ENCODE measurements at regions not wholly inside any gene's neighbourhood (a gene's known extent, or its start where the extent isn't known, plus 50 kb on each side); places are given as distances from the start of the nearest gene placed in this dataset.

GRCh38 chr3:111352585-111352984, 189.4 kb upstream of the CD96 start:
- DNase-seq (ENCODE audit: low spot score), result no peak

GRCh38 chr3:111359261-111360030, 182.6 kb upstream of the CD96 start:
- no peak for DNase-seq (ENCODE audit: low spot score)

GRCh38 chr3:111362381-111363009, 179.5 kb upstream of the CD96 start:
- DNase-seq (ENCODE audit: low spot score), result no peak

GRCh38 chr3:111366515-111366914, 175.5 kb upstream of the CD96 start:
- no peak for DNase-seq (ENCODE audit: low spot score)

GRCh38 chr3:111368056-111368455, 173.9 kb upstream of the CD96 start:
- no peak for DNase-seq (ENCODE audit: low spot score)

GRCh38 chr3:111369958-111370357, 172.0 kb upstream of the CD96 start:
- no peak for DNase-seq (ENCODE audit: low spot score)

- DNase-seq (ENCODE audit: low spot score), result no peak
Measured at GRCh38 chr3:111373239-111373638, 168.8 kb upstream of the CD96 start.

GRCh38 chr3:111373861-111374260, 168.1 kb upstream of the CD96 start:
- DNase-seq (ENCODE audit: low spot score), result no peak

GRCh38 chr3:111385971-111386495, 156.0 kb upstream of the CD96 start:
- DNase-seq (ENCODE audit: low spot score), result no peak

- no peak for DNase-seq (ENCODE audit: low spot score)
Measured at GRCh38 chr3:111392894-111393398, 149.1 kb upstream of the CD96 start.

GRCh38 chr3:111412656-111413055, 129.3 kb upstream of the CD96 start:
- no peak for DNase-seq (ENCODE audit: low spot score)

GRCh38 chr3:111414531-111414930, 127.5 kb upstream of the CD96 start:
- DNase-seq (ENCODE audit: low spot score), result no peak

GRCh38 chr3:111415018-111415417, 127.0 kb upstream of the CD96 start:
- DNase-seq (ENCODE audit: low spot score), result no peak

GRCh38 chr3:111418391-111418790, 123.6 kb upstream of the CD96 start:
- DNase-seq (ENCODE audit: low spot score), result no peak

- no peak for DNase-seq (ENCODE audit: low spot score)
Measured at GRCh38 chr3:111428301-111428700, 113.7 kb upstream of the CD96 start.

- DNase-seq (ENCODE audit: low spot score), result no peak
Measured at GRCh38 chr3:111434941-111435622, 106.9 kb upstream of the CD96 start.

- DNase-seq (ENCODE audit: low spot score), result no peak
Measured at GRCh38 chr3:111438283-111438682, 103.7 kb upstream of the CD96 start.

- DNase-seq (ENCODE audit: low spot score), result no peak
Measured at GRCh38 chr3:111454551-111454950, 87.4 kb upstream of the CD96 start.

GRCh38 chr3:111465081-111465670, 76.8 kb upstream of the CD96 start:
- no peak for DNase-seq (ENCODE audit: low spot score)

GRCh38 chr3:111470032-111470431, 72.0 kb upstream of the CD96 start:
- no peak for DNase-seq (ENCODE audit: low spot score)

GRCh38 chr3:111471831-111472230, 70.2 kb upstream of the CD96 start:
- DNase-seq (ENCODE audit: low spot score), result no peak

- DNase-seq (ENCODE audit: low spot score), result no peak
Measured at GRCh38 chr3:111472556-111472955, 69.4 kb upstream of the CD96 start.

All from cerebellar cortex (tissue), 1 donor.